Left ventricle myocardium inferior (tissue), 1 donor: ENCODE measurements at regions not wholly inside any gene's neighbourhood (a gene's known extent, or its start where the extent isn't known, plus 50 kb on each side); places are given as distances from the start of the nearest gene placed in this dataset.

Experiments used
- DNase-seq: peaks from one replicate; pipeline ENCODE4 v3.0.0-alpha.2; 2020
- H3K27ac ChIP-seq: fragments of 200-600 bp; replicated peaks from 2 replicates; pipeline ENCODE4 v1.8.0; 2021
- H3K27me3 ChIP-seq: fragments of 200-600 bp; 2 replicates; pipeline ENCODE4 v1.8.0; 2021; ENCODE audit warnings: low read depth
- H3K36me3 ChIP-seq: fragments of 200-600 bp; 2 replicates; pipeline ENCODE4 v1.8.0; 2021
- H3K4me1 ChIP-seq: fragments of 200-600 bp; 2 replicates; pipeline ENCODE4 v1.8.0; 2021
- H3K4me3 ChIP-seq: fragments of 200-600 bp; 2 replicates; pipeline ENCODE4 v1.8.0; 2021; ENCODE audit warnings: mild to moderate bottlenecking, moderate library complexity
- H3K9me3 ChIP-seq: fragments of 200-600 bp; replicated peaks from 2 replicates; pipeline ENCODE4 v1.8.0; 2021
- intact Hi-C: fragments of 100-400 bp; cut with micrococcal nuclease; formaldehyde crosslinking; loops from one replicate; pipeline ENCODE4 v1.11.0; 2022
- TF ChIP-seq, protein P1 (sequence below): fragments of 200-600 bp; IDR thresholded peaks from 2 replicates; pipeline ENCODE4 v1.8.0; 2021; ENCODE audit warnings: antibody characterized with exemption, mild to moderate bottlenecking, borderline replicate concordance
- donor health status: DM: no; HTN: yes; CAD: no; lungs with severe emphysema.

DNA sequence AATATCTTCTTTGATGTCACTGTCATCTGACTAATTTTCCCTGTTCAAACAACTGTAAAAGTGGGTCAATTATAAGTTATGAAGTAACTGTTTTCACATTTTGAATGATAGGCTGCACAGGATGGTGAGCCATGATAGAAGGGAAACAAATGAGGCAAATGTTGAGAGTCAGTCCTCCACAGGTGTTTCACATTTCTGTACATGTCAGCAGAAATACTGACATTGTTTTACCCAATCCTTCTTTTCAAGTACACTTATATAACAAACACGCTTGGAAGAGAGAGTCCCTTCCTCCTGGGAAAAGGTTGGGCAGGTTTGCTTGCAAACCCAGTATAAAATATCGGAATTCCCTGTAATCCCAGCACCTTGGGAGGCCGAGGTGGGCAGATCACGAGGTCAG, 1251.5 kb downstream of the SLC16A7 start:
- TF ChIP-seq, protein P1, sequence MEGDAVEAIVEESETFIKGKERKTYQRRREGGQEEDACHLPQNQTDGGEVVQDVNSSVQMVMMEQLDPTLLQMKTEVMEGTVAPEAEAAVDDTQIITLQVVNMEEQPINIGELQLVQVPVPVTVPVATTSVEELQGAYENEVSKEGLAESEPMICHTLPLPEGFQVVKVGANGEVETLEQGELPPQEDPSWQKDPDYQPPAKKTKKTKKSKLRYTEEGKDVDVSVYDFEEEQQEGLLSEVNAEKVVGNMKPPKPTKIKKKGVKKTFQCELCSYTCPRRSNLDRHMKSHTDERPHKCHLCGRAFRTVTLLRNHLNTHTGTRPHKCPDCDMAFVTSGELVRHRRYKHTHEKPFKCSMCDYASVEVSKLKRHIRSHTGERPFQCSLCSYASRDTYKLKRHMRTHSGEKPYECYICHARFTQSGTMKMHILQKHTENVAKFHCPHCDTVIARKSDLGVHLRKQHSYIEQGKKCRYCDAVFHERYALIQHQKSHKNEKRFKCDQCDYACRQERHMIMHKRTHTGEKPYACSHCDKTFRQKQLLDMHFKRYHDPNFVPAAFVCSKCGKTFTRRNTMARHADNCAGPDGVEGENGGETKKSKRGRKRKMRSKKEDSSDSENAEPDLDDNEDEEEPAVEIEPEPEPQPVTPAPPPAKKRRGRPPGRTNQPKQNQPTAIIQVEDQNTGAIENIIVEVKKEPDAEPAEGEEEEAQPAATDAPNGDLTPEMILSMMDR, result no peak
- Histone ChIP-seq H3K36me3 (no peaks in the 10 kb centered on the region), H3K27me3 (no peaks in the 10 kb centered on the region), H3K4me1 (no peaks in the 10 kb centered on the region), H3K9me3 (no peaks in the 10 kb centered on the region), H3K4me3 (no peak overlapping the region), H3K27ac (no peak overlapping the region)
- no peak for DNase-seq
- intact Hi-C loops, result no loop called here

DNA sequence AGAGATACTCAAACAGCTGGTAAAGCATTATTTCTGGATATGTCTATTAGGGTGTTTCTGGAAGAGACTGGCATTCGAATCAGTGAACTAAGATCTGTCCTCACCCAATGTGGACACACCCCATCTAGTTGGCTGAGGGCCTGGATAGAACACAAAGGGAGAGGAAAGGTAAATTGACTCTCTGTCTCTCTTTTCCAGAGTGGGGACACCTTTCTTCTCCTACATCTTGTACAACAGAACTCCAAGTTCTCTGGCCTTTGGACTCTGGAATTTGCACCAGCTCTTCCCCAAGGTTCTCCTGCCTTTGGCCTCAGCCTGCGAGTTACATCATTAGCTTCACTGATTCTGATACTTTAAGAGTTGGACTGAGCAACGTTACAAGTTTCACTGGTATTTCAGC, 1253.9 kb downstream of the SLC16A7 start:
- no peaks in the 10 kb centered on the region for H3K27me3 ChIP-seq
- intact Hi-C loops, result no loop called here
- no peaks in the 10 kb centered on the region for H3K36me3 ChIP-seq
- no peak for DNase-seq
- TF ChIP-seq, protein P1, result no peak
- no peak overlapping the region for H3K27ac ChIP-seq
- H3K9me3 ChIP-seq, result no peaks in the 10 kb centered on the region
- no peaks in the 10 kb centered on the region for H3K4me1 ChIP-seq
- H3K4me3 ChIP-seq, result no peak overlapping the region

DNA sequence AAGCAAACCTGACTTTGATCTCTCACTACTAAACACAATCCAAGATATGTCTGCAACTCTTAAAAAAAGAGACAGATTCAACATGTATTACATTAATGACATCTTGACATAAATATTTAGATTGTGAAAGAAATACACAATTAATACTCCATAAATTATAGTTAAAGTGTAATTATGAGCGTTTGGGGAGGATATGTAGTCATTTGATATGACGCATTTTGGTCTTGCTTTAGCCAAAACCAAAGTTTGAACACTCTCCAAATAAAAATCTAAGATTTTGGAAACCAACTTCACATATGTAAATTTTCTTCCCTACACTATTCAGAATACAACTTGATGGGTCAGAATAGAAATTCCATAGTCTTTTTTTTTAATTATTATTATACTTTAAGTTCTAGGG, 1257.6 kb downstream of the SLC16A7 start:
- H3K27ac ChIP-seq, result no peak overlapping the region
- TF ChIP-seq, protein P1, result no peak
- DNase-seq, result no peak
- H3K9me3 ChIP-seq, result peaks cover 12% of the 10 kb centered on the region
- no peaks in the 10 kb centered on the region for H3K4me1 ChIP-seq
- H3K4me3 ChIP-seq, result no peak overlapping the region
- no peaks in the 10 kb centered on the region for H3K27me3 ChIP-seq
- intact Hi-C loops, result no loop called here
- no peaks in the 10 kb centered on the region for H3K36me3 ChIP-seq

DNA sequence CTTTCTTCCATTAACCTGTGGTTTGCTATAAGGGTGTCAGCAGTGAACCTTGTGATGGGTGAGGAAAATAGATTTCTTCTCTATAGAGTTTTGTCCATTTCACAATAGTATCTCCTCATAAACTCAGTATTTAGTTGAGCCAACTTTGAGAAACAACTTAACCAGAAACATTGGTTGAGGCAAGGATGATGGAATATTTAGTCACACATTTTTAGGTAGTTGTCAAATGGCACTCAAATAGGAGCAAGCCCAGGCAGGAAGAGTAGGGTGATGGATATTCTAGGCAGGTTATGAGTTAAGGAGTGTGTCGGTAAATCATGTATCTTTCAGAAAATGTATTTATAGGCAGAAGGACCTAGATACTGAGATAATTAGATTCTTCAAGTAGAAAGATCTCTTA, 1267.6 kb downstream of the SLC16A7 start:
- DNase-seq, result no peak
- H3K27me3 ChIP-seq, result no peaks in the 10 kb centered on the region
- intact Hi-C loops, result no loop called here
- H3K9me3 ChIP-seq, result no peaks in the 10 kb centered on the region
- H3K4me3 ChIP-seq, result no peak overlapping the region
- no peak overlapping the region for H3K27ac ChIP-seq
- no peaks in the 10 kb centered on the region for H3K4me1 ChIP-seq
- no peaks in the 10 kb centered on the region for H3K36me3 ChIP-seq
- TF ChIP-seq, protein P1, result no peak

GRCh38 chr12:60872219-60872618, 1276.4 kb downstream of the SLC16A7 start:
- TF ChIP-seq, protein P1, result no peak
- DNase-seq, result no peak
- H3K27me3 ChIP-seq, result no peaks in the 10 kb centered on the region
- no peak overlapping the region for H3K4me3 ChIP-seq
- peaks cover 13% of the 10 kb centered on the region for H3K9me3 ChIP-seq
- no peaks in the 10 kb centered on the region for H3K4me1 ChIP-seq
- no peak overlapping the region for H3K27ac ChIP-seq
- intact Hi-C loops, result no loop called here
- H3K36me3 ChIP-seq, result no peaks in the 10 kb centered on the region
